HG03520 (cell line): ENCODE measurements at regions not wholly inside any gene's neighbourhood (a gene's known extent, or its start where the extent isn't known, plus 50 kb on each side); places are given as distances from the start of the nearest gene placed in this dataset.

ENCODE experiments used
- ATAC-seq: cut with Tn5 transposase; IDR thresholded peaks from one replicate; pipeline ENCODE4 v1.9.1; 2021; ENCODE audit warnings: mild to moderate bottlenecking, moderate library complexity; ENCODE audit not compliant: unreplicated experiment

- no peak for ATAC-seq
Observed at GRCh38 chr11:92850296-92850826, 119.1 kb upstream of the MTNR1B start.

GRCh38 chr11:92852229-92852628 is 117.2 kb upstream of the MTNR1B start:
- no peak for ATAC-seq

DNA sequence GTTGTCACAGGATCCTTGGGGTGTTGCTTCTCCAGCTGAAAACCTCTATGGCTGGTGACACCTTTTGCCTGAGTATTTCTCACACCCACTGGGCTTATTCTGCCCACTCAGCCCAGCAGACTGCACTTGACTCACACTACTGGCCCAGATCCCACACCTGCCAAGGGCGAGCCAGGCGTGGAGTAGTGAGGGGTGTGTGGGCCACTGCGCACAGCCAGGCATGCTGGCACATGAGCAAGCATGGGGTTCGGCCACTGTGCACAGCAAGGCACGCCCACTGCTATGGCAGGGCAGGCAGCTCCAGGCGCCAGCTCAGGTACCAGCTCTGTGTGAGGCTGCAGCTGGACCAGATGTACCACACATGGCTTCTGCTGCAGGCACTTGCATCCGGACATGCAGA is 116.5 kb upstream of the MTNR1B start:
- no peak for ATAC-seq

GRCh38 chr11:92854162-92854561 is 115.3 kb upstream of the MTNR1B start:
- ATAC-seq: no peak

- no peak for ATAC-seq
Observed at GRCh38 chr11:92854952-92855351, 114.5 kb upstream of the MTNR1B start.

DNA sequence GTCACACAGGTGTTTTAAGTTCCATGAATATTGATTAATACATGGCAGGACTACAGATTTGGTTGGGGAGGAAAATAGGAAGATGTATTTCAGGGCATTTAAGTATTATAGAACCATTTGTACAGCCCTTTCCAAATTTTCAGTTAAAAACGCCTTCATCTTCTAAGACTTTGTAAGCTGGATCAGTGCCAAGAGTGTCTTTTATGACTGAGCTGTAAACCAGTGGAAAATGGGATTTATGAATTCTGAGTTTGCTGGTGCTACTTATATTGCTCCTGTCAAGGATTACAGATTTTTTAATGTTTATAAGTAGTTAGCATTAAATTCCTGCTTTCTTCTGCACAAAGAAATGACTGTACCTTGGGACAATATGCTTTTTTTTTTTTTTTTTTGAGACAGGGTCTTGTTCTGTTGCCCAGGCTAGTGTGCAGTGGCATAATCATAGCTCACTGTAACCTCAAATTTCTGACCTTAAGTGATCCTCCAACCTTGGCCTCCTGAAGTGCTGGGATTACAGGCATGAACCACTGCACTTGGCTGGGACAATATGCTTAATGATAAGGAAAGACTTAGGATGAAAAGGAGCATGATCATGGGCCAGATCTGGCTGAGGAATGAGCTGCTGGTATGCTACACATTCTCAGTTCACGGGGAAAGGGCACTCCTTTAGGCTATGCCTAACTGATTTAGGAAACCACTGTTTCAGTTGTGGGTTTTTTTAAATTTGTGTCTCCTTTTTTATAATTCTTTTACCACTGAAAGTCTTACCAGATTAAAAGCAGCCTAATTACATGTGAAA is 113.6 kb upstream of the MTNR1B start:
- ATAC-seq: no peak

DNA sequence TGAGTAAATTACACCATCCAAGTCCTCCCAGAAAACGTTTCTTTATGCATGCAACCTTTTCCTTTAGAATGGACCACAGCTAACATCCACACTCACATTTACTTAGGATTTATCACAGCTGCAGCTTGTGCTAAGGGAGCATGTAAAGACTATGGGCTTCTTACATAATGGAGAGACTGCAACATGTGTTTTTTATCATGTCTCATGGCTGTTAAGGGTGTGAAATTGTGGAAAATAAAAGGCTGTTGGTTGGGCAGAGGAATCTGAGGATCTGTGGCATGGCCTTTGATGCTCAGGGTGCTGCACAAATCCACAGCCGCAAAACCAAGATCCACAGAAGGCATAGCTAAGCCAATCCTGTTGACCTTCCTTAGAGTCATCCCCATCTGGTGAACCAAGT is 112.0 kb upstream of the MTNR1B start:
- no peak for ATAC-seq

DNA sequence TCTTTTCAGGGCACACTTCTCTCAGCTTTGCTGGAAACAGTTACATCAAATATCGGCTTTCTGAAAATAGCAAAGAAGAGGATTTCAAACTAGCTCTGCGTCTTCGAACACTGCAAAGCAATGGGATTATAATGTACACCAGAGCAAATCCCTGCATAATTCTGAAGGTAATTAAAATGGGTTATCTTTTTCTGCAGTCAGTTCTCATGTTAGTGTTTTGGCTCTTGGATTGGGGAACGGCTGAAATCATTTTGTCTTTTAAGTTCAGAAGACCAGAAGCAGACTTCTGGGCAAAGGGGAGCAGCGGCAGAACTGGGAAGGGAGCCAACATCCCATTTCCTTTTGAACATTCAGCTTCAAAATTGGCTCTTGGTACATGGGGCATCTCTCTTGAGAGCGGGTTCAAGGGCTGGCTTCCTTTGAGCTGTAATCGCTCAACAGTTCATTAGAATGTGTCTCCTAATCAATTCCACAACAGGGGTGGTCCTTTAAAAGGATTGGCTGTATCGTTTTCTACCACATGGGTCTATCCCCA is 110.2 kb upstream of the MTNR1B start:
- no peak for ATAC-seq

GRCh38 chr11:92861634-92862033 is 107.8 kb upstream of the MTNR1B start:
- ATAC-seq: no peak

- no peak for ATAC-seq
Observed at GRCh38 chr11:92865352-92865751, 104.1 kb upstream of the MTNR1B start.

DNA sequence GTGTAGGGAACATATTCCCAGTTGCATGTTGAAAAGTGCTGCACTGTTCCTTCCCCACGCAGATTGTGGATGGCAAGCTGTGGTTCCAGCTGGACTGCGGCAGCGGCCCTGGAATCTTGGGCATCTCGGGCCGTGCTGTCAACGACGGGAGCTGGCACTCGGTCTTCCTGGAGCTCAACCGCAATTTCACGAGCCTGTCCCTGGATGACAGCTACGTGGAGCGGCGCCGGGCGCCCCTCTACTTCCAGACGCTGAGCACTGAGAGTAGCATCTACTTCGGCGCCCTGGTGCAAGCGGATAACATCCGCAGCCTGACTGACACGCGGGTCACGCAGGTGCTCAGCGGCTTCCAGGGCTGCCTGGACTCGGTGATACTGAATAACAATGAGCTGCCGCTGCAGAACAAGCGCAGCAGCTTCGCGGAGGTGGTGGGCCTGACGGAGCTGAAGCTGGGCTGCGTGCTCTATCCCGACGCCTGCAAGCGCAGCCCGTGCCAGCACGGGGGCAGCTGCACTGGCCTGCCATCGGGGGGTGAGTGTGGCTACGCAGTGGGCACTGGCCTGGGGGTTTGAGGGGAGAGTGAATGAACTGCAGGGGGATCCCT is 102.7 kb upstream of the MTNR1B start:
- ATAC-seq: no peak

GRCh38 chr11:92867913-92868619 is 101.4 kb upstream of the MTNR1B start:
- no peak for ATAC-seq

DNA sequence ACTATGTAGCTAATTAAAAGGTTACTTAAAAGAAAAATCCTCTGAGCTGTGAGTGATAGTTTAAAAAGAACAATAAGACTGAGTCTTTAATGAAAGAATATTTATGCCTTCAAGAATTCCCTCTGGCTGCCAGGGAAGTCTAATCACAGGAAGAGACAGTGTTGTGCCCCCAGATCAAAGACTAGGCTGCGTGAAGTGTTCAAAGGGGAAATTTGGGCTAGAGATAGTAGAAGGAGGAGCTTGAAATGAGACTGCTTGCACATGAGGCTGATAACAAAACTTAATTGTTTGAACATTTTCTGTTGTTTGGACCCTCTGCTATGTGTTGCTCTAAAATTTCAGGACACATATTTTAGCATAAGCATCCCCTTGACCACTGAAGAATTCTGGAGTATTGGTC is 99.7 kb upstream of the MTNR1B start:
- no peak for ATAC-seq

- ATAC-seq: no peak
Observed at GRCh38 chr11:92870196-92870832, 99.1 kb upstream of the MTNR1B start.

DNA sequence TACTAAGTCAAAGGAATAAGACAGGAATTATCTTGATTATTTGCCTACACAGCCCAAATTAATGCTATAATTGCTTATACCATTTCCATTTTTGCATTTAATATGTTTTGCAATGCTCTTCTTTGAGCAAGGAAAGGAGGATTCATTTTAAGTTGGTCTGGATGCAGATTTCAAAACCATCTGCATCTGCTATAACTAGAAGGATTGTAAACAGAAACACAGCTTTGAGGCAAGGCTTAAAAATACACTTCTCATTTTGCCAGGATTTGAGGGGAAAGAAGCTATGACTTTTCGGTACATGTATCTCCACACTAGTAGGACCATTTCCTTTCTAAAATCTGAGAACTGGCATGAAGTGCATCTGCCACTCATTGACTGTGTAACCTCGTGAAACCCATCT is 95.9 kb upstream of the MTNR1B start:
- no peak for ATAC-seq

DNA sequence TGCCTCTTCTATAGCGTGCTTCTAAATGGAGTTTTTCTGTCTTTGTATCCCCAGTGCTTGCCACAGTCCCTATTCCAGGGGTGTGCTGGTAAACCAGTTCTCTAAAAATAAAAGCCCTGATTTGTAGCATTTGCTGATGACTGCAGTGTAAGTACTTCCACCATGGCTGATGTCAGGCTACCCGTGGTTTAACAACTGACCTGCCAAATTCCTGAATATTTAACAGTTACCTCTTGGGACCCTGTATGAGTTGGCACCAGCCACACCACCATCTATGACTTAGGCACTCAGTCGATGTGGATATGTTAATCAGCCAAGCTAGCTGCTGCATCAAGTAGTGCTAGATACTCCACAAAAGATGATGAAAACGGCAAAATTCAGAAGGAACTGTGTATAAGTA is 94.0 kb upstream of the MTNR1B start:
- ATAC-seq: no peak

DNA sequence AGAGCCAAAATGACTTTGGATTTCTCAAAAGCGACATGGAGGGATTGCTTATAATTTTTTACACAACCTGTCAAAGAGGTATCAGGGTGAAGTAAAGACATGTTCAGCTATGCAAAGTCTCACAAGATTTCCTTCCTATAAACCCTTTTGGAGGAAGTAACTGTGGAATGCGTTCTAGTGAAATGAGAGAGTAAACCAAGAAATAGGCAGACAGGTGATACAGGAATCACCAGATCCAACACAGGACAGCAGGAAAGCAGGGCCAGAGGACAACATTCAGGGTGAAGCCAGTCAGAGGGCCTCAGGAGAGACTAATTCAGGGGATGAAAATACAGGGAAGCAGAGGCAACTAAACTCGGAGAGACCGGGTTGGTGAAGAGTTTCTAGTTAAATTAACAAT is 90.4 kb upstream of the MTNR1B start:
- no peak for ATAC-seq

- no peak for ATAC-seq
Observed at GRCh38 chr11:92880381-92880780, 89.1 kb upstream of the MTNR1B start.

DNA sequence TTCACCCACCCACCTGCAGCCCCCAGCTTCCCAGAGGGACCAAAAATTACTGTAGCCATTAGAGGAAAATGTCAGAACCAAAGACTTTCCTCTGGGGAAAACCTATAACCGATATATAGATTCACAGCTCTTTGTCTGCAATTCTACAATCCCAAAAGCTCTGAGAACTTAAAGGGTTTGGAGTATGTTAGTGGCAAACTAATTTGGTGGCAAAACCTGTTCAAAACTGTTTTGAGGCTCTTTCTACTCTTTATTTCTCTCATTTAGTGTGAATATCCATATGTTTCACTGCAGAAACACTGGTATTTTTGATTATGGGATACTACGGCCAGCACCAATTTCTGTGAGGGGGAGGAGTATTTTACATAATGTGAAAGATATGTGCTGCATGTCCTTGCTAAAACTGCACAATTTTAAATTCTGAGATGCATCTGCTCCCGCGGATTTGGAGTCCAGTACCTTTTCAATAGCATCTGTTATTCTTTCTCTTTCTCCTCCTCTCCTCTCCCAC is 87.5 kb upstream of the MTNR1B start:
- ATAC-seq: no peak

- no peak for ATAC-seq
Observed at GRCh38 chr11:92882828-92883611, 86.4 kb upstream of the MTNR1B start.
